HEK293T (cell line): ENCODE measurements at regions not wholly inside any gene's neighbourhood (a gene's known extent, or its start where the extent isn't known, plus 50 kb on each side); places are given as distances from the start of the nearest gene placed in this dataset.

Experiments
- FOXK2 ChIP-seq: fragments of 450-650 bp; IDR thresholded peaks from 2 replicates; pipeline ENCODE4 v1.6.1; 2016; ENCODE audit warnings: mild to moderate bottlenecking
- ZNF384 ChIP-seq: fragments of 450-650 bp; IDR thresholded peaks from 2 replicates; pipeline ENCODE4 v1.6.1; 2016

DNA sequence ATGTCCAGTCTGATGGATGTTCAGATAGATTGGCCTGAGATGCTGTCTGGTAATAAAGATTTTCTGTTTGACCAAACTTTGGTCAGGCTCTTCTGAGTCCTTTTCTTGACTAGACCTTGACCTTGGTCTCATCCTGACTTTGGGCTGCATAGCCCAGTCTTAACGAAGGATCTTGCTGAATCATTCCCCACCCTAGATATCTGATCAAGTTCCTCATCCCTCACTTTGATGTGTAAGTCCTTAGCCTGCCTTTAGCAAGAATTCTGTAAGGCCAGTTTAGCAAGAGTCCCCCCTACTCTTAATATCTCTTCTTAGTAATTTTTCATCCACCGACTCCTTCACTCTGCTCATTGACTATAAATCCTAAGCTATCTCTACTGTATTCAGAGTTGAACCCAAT, 244.4 kb upstream of the JADE1 start:
- TF ChIP-seq FOXK2 = no peak
- no peak for TF ChIP-seq ZNF384
